Loucy (cell line): ENCODE measurements at regions not wholly inside any gene's neighbourhood (a gene's known extent, or its start where the extent isn't known, plus 50 kb on each side); places are given as distances from the start of the nearest gene placed in this dataset.
"Not testable (repeated sequence)": the region's sequence is repeated elsewhere in the genome, so short reads cannot be mapped to it uniquely, and the experiment has no call there.

Experiments
- EZH2phosphoT487 ChIP-seq: fragments of 200-600 bp; IDR thresholded peaks from 2 replicates; pipeline ENCODE4 v1.6.1; 2018; ENCODE audit warnings: antibody characterized with exemption, mild to moderate bottlenecking, moderate library complexity, borderline replicate concordance
- TF ChIP-seq, protein P1 (sequence below): fragments of 200-600 bp; sonication (generic); conservative IDR thresholded peaks from 2 replicates; pipeline ENCODE4 v1.5.1; 2014; ENCODE audit warnings: mild to moderate bottlenecking, antibody characterized with exemption, low read length

DNA sequence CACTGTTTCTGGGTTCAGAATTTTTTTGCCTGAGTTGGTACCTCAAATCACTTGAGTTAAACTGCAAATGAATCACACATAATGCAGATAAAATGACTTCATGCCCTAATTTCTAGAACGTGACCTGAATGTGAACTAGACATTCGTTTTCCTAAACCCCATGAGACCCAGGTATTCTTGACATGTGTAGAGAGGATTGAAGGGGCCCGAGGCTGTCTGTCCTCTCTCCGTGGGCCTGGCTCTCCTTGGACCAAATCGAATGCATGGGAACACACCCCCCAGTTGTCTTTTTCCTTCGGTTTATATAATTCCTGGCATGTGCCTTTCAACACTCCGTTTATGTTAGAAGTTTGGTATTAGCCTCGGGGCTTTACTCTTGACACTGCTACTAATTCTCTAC, 262.4 kb upstream of the PLGLB2 start:
- TF ChIP-seq, protein P1, sequence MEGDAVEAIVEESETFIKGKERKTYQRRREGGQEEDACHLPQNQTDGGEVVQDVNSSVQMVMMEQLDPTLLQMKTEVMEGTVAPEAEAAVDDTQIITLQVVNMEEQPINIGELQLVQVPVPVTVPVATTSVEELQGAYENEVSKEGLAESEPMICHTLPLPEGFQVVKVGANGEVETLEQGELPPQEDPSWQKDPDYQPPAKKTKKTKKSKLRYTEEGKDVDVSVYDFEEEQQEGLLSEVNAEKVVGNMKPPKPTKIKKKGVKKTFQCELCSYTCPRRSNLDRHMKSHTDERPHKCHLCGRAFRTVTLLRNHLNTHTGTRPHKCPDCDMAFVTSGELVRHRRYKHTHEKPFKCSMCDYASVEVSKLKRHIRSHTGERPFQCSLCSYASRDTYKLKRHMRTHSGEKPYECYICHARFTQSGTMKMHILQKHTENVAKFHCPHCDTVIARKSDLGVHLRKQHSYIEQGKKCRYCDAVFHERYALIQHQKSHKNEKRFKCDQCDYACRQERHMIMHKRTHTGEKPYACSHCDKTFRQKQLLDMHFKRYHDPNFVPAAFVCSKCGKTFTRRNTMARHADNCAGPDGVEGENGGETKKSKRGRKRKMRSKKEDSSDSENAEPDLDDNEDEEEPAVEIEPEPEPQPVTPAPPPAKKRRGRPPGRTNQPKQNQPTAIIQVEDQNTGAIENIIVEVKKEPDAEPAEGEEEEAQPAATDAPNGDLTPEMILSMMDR, result not testable (repeated sequence)
- TF ChIP-seq EZH2phosphoT487, result not testable (repeated sequence)
